Effector memory CD4-positive, alpha-beta T cell (primary cell): ENCODE measurements at regions not wholly inside any gene's neighbourhood (a gene's known extent, or its start where the extent isn't known, plus 50 kb on each side); places are given as distances from the start of the nearest gene placed in this dataset.

Source experiments
- DNase-seq, 3 donors: peaks; one replicate each; pipeline ENCODE4 v3.0.0-alpha.2; 2020
- H3K27ac ChIP-seq: 2 replicates; pipeline ENCODE4 v1.7.0; 2013; ENCODE audit warnings: mild to moderate bottlenecking, low read length, moderate library complexity; ENCODE audit not compliant: insufficient read depth, poor library complexity, severe bottlenecking
- H3K27me3 ChIP-seq: replicated peaks from 2 replicates; pipeline ENCODE4 v1.7.0; 2013; ENCODE audit warnings: mild to moderate bottlenecking, low read length; ENCODE audit not compliant: insufficient read depth, control insufficient read depth, poor library complexity, severe bottlenecking
- H3K36me3 ChIP-seq: 2 replicates; pipeline ENCODE4 v1.7.0; 2013; ENCODE audit warnings: mild to moderate bottlenecking, low read length, moderate library complexity; ENCODE audit not compliant: control insufficient read depth, insufficient read depth
- H3K4me1 ChIP-seq: 2 replicates; pipeline ENCODE4 v1.7.0; 2013; ENCODE audit warnings: low read length, mild to moderate bottlenecking; ENCODE audit not compliant: control insufficient read depth, insufficient read depth, poor library complexity, severe bottlenecking
- H3K4me3 ChIP-seq: 2 replicates; pipeline ENCODE4 v1.7.0; 2013; ENCODE audit warnings: low read length, low read depth, mild to moderate bottlenecking; ENCODE audit not compliant: insufficient read depth, poor library complexity, severe bottlenecking
- H3K9me3 ChIP-seq: 2 replicates; pipeline ENCODE4 v1.7.0; 2013; ENCODE audit warnings: mild to moderate bottlenecking, low read length, moderate library complexity; ENCODE audit not compliant: control insufficient read depth

DNA sequence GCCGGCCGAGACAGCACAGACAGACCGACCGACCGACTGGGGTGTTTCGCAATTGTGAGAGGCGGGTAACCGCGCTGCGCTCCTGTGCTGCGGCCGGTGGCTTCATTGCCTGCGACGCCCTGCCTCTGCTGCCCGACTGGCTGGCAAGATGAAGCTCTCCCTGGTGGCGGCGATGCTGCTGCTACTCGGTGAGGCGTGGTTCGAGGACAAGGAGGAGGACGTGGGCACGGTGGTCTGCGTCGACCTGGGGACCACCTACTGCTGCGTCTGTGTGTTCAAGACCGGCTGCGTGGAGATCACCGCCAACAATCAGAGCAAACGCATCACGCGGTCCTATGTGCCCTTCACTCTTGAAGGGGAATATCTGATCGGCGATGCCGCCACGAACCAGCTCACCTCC lies 565.7 kb upstream of the SMIM31 start:
- Histone ChIP-seq H3K27me3 (no peaks in the 10 kb centered on the region), H3K4me1 (no peaks in the 10 kb centered on the region)
- DNase-seq, result no peak

GRCh38 chr4:164192844-164193243 lies 561.1 kb upstream of the SMIM31 start:
- H3K4me3 ChIP-seq, result no peak overlapping the region
- no peaks in the 10 kb centered on the region for H3K27me3 ChIP-seq
- H3K27ac ChIP-seq, result no peak overlapping the region
- no peaks in the 10 kb centered on the region for H3K4me1 ChIP-seq
- H3K9me3 ChIP-seq, result no peaks in the 10 kb centered on the region
- no peak for DNase-seq
- no peaks in the 10 kb centered on the region for H3K36me3 ChIP-seq

More for the DNA sequence above, 565.7 kb upstream of the SMIM31 start:
- Histone ChIP-seq H3K9me3 (no peaks in the 10 kb centered on the region), H3K4me3 (no peak overlapping the region), H3K27ac (no peak overlapping the region), H3K36me3 (no peaks in the 10 kb centered on the region)

GRCh38 chr4:164193676-164194075 lies 560.3 kb upstream of the SMIM31 start:
- DNase-seq, result no peak
- H3K4me1 ChIP-seq, result no peaks in the 10 kb centered on the region
- H3K27me3 ChIP-seq, result no peaks in the 10 kb centered on the region
- no peaks in the 10 kb centered on the region for H3K9me3 ChIP-seq
- no peaks in the 10 kb centered on the region for H3K36me3 ChIP-seq
- no peak overlapping the region for H3K4me3 ChIP-seq
- H3K27ac ChIP-seq, result no peak overlapping the region

DNA sequence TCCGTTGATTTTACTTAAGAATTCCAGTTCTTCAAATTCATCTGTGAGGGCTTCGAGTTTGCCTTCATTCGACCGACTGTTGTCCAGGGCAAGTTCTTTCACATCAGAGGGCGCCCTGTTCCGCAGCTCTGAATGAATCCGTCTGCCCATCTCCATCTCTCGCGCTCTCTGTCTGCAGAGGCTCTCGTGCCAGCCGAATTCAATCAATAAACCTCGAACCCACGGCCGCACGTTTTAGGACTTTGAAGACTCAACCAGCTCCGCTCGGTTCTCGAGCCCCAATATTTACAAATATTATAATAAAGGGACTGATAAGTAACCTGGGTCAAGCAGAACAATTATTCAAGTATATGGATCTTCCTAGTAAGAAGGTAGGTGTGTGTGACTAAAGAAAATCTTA lies 556.4 kb upstream of the SMIM31 start:
- Histone ChIP-seq H3K9me3 (no peaks in the 10 kb centered on the region), H3K27me3 (no peaks in the 10 kb centered on the region), H3K36me3 (no peaks in the 10 kb centered on the region), H3K27ac (no peak overlapping the region), H3K4me1 (no peaks in the 10 kb centered on the region), H3K4me3 (no peak overlapping the region)
- DNase-seq, result no peak

- Histone ChIP-seq H3K27ac (no peak overlapping the region), H3K9me3 (no peaks in the 10 kb centered on the region), H3K27me3 (no peaks in the 10 kb centered on the region), H3K36me3 (no peaks in the 10 kb centered on the region), H3K4me3 (no peak overlapping the region), H3K4me1 (no peaks in the 10 kb centered on the region)
- no peak for DNase-seq
Observed at GRCh38 chr4:164203476-164203875, 550.5 kb upstream of the SMIM31 start.

- no peaks in the 10 kb centered on the region for H3K9me3 ChIP-seq
- H3K27me3 ChIP-seq, result no peaks in the 10 kb centered on the region
- H3K36me3 ChIP-seq, result no peaks in the 10 kb centered on the region
- no peak overlapping the region for H3K4me3 ChIP-seq
- no peaks in the 10 kb centered on the region for H3K4me1 ChIP-seq
- DNase-seq, result no peak
- no peak overlapping the region for H3K27ac ChIP-seq
Observed at GRCh38 chr4:164204434-164204833, 549.5 kb upstream of the SMIM31 start.

DNA sequence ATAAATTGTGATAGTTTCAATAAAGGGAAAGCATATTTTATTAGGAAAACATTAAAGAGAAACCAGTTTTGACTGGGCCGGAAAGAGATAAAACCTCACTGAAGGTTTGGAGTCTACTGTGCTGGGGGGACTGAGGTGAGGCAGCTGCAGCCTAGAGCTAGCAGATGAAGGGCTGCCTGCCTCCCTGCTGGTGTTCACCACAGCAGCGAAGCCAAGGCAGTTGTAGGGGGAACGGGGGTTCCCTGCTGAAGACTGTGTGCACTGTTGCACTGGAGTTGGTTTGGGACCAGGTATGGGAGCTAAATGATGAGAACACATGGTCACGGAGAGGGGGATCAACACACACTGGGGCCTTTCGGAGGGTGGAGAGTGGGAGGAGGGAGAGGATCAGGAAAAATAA lies 546.5 kb upstream of the SMIM31 start:
- no peaks in the 10 kb centered on the region for H3K4me1 ChIP-seq
- no peaks in the 10 kb centered on the region for H3K36me3 ChIP-seq
- H3K9me3 ChIP-seq, result no peaks in the 10 kb centered on the region

GRCh38 chr4:164210377-164210776 lies 543.6 kb upstream of the SMIM31 start:
- no peak for DNase-seq

More for the DNA sequence above, 546.5 kb upstream of the SMIM31 start:
- Histone ChIP-seq H3K27me3 (no peaks in the 10 kb centered on the region), H3K4me3 (no peak overlapping the region), H3K27ac (no peak overlapping the region)
- DNase-seq, result no peak

GRCh38 chr4:164212134-164212533 lies 541.8 kb upstream of the SMIM31 start:
- Histone ChIP-seq H3K4me3 (no peak overlapping the region), H3K36me3 (no peaks in the 10 kb centered on the region), H3K9me3 (no peaks in the 10 kb centered on the region), H3K27ac (no peak overlapping the region), H3K27me3 (no peaks in the 10 kb centered on the region), H3K4me1 (no peaks in the 10 kb centered on the region)
- no peak for DNase-seq

More at GRCh38 chr4:164210377-164210776, 543.6 kb upstream of the SMIM31 start:
- H3K27me3 ChIP-seq, result no peaks in the 10 kb centered on the region
- H3K36me3 ChIP-seq, result no peaks in the 10 kb centered on the region
- no peaks in the 10 kb centered on the region for H3K4me1 ChIP-seq
- no peak overlapping the region for H3K4me3 ChIP-seq
- H3K9me3 ChIP-seq, result no peaks in the 10 kb centered on the region
- H3K27ac ChIP-seq, result no peak overlapping the region

DNA sequence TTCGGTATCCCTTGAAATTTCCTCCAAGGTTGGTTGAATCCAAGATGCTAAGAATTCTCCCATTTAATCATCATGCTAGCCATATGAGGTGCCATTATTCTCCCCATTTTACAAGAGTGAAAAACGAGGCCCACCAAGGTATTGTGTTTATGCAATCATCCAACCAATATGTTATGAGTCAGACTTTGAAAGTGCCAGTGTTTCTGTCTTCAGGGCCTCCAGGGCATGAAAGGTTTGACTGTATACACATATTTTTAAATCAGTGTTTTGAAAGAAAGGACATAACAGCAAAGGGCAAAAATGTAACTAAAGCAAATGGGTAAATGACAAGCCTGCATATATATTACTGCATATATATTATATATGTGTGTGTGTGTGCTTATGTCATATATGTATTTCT lies 541.2 kb upstream of the SMIM31 start:
- Histone ChIP-seq H3K36me3 (no peaks in the 10 kb centered on the region), H3K27ac (no peak overlapping the region)
- no peak for DNase-seq

More for the DNA sequence above, 541.2 kb upstream of the SMIM31 start:
- no peak overlapping the region for H3K4me3 ChIP-seq
- H3K9me3 ChIP-seq, result no peaks in the 10 kb centered on the region
- H3K27me3 ChIP-seq, result no peaks in the 10 kb centered on the region
- no peaks in the 10 kb centered on the region for H3K4me1 ChIP-seq
